ENCODE measurements at regions not wholly inside any gene's neighbourhood (a gene's known extent, or its start where the extent isn't known, plus 50 kb on each side); places are given as distances from the start of the nearest gene placed in this dataset.

DNA sequence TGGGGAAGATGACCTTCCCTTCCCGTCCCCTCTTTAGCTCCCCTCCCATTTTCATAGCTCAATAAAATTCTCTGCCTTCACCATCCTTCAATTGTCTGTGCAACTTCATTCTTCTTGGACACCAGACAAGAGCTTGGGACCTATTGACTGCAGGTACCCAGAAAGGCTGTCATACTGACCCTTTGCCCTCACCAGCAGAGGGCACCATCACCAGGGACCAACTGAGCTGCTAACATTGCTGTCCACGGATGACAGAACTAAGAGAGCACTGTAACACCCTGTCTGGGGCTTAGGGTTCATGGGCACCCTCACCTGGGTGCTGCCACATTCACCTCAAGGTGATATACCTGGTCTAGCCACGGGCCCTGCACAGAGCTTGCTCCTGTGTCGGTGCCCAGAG is 141.3 kb upstream of the VCX3B start:
- no peak for DNase-seq

DNA sequence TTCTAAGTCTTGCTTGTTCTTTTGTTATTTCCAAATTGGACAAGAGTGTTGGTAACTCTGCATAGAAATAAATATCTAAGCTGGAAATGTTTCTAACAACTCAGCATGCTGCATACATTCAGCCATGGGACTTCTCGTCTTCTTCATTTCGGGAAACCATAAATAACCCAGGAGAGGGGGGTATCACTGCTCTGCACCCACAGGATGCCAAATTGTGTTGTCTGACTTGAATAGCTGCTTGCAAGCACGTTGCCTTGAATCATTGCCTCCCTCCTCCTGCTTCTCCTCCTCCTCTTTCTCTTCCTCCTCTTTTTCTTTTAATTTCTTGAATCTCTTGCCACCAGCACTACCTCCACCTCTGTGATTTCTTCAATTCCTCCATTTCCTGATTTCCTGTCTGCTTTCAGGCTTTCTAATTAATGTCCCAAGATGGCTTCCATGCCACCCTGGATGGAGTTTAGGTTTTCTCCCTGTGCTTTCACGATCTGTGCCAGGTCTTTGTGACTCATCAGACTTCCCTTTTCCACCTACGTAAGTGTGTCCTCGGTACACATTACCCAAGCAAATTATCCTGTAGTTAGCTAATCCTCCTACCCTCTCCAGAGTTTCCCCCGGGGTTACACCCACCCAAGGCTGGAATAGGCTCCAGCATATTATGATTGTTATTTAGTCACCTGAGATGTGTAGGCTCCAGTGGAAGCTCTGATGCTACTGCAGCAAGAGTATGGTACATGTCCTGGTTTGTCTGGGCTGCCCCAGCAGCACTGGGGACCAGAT is 122.6 kb upstream of the VCX3B start:
- DNase-seq: no peak

DNA sequence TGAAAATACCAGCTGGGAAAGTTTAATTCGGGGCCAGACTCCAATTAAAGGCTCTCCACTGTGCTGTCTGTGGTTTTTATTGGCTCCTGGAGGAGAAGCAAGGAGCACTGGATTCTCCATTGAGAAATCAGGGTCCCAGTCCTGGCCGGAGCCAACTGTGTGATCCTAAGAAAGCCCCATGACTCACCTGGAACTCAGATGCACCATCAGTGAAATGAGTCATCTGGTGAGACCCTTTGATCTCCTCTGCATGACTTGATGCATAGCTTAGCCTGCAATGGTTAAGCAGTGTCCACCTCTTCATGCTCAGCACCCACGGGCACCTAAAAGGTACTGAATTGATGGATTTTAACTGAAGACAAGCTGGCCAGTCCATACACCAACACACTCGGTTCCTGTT is 119.2 kb upstream of the VCX3B start:
- no peak for DNase-seq

DNA sequence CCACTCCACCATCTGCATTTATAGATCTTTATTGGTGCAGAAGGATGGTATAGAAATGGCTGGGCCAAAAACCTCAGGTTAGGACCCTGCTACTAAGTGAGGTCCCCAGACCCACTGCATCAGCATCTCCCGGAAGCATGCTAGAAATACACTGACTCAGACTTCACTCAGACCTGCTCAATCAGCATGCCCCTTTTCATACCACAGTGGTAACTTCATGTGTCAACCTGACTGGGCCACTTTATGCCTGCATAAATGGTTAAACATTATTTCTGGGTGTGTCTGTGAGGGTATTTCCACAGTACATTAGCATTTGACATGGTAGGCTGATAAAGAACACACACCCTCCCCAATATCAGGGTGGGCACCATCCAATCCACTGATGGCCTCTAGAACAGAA is 118.6 kb upstream of the VCX3B start:
- no peak for DNase-seq

DNA sequence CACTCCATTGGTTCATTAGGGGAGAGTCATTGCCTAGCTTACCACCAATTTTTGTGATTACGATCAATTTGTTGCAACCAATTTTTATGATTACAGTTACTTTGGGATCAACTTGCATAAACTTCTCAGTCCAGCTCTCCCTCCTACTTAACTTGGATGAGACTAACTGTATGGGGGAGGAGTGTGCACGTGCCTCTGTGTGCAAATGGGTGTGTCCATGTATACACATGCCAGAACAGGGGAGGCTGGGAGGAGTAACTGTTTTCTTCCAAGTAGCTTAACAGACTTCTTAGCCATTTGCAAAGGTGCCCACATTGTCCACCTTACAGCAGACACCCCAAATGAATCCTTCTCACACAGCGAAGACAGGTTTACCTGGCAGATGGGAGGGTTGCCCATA is 117.7 kb upstream of the VCX3B start:
- no peak for DNase-seq

DNA sequence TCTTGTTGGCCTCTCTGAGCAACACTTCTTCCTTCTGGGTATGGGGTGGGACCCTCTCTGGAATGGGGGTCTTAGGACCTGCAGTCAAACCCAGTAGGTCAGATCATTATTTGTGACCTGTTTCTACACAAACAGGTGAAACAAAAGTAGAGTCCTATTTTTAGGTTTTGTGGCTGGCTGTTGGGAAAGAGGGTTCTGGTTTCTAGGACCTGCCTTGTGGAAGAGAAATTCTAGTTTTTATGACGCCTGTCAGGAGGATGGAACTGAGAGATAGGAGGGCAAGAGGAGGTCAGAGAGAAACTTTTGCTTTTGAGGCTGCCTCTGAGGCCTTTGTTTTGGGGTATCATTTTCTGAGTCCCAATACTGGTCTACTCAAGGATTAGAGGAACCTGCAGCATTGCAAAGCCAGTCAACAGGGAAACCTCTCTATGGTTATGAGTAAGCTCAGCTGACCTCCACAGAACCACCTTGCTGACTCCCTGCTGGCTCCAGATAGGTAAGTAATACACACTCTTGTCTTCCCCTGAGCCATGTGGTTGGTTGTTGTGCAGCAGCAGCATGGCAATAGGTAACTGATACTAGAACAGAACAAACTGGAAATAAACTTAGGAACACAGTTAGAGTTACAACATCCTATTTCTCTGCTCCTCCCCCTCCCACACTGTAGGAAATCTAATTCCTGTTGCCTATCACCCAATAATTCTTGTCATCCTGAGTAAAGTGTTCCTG is 114.7 kb upstream of the VCX3B start:
- DNase-seq: no peak

DNA sequence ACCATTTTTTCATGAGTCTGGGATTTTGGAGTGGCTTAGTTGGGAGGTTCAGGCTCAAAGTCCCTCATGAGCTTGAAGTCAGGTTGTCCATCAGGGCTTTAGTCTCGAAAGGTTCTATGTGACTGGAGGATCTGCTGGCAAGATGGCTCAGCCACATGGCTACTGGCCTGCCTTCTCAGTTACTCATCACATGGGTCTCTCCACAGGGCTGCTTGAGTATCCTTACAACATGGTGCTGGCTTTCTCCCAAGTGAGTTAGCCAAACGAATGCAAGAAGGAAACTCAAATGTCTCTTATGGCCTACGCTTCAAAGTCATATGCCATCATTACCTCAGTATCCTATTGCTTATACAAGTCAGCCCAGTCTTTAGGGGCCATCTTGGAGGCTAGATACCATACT is 106.3 kb upstream of the VCX3B start:
- no peak for DNase-seq

DNA sequence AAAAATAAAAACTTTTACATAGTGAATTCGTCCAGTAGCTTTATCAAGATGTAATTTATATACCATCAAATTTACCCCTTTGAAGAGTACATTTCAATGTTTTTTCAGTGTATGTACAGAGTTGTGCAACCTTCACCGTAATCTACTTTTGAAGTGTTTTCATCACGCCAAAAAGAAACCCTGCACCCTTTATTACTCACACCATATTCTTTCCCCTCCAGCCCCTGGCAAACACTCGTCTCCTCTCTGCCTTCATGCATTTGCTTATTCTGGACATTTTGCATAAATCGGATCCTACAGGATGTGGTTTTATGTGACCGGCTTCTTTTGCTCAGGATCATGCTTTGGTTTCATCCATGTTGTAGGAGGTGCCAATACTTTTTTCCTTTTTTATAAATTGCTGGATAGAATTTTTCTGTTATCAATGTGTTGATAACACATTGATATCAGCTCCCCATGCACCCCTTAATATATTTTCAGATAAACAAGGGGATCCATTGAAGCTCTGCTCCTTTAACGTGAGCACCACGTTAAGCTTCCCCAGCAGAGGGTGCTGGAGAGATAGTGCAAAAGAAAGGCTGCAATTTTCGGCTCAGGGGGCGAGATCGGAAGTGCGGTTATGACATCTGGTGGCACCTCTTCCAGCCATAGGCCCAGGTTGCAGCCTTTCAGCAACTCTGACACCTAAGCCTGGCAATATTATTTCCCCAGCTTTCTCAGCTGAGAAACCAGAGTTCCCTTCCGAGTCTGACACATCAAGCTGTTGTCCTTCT is 100.1 kb upstream of the VCX3B start:
- DNase-seq: no peak

DNA sequence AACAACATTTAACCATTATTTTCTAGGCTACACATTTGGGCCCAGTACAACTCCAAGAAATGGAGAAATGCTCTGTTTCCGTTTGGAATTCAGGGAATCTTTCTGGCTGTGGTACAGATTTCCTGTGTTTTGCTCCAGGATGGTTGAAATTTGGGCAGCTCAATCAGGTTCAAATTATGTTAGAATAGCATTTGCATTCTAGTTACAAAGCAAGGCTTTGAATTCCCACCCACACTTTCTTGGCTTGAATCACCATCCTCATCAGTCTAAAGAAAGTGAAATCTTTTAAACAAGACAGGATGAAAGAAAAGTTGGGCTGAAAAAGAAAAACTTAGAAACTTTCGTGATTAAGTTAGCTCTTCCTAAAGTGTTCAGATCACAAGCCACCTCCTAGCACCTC is 98.1 kb upstream of the VCX3B start:
- no peak for DNase-seq

DNA sequence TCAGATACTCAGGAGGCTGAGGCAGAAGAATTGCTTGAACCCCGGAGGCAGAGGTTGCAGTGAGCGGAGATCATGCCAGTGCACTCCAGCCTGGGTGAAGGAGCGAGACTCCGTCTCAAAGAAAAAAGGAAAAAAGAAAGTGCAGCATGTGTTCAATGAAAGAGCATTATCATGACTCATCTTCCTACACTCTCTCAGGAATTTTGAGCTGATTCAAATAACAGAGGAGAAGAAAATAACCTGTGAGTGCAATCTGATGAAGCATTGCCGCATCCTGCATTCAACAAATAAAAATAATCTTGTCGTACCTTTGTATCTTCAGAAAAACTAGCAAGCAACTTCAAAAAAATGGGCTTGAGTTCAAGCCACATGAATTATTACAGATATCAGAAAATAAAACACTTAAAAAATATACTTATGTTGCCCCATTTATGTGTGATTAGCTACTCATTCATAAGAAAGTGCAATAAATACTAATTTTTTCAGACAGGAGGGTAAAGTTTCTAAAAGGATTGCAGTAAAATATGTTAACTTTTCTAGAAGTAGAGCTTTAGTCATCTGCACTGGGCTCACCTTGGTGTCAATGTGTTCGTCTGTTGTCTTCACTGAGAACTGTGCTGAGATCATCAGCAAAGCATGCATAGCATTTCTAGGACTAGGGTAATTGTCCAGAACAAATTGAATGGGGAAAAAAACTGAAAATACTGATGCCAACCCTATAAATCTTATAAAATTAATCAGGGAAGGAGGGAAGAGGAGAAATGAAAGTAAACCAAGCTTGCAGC is 90.4 kb upstream of the VCX3B start:
- no peak for DNase-seq

DNA sequence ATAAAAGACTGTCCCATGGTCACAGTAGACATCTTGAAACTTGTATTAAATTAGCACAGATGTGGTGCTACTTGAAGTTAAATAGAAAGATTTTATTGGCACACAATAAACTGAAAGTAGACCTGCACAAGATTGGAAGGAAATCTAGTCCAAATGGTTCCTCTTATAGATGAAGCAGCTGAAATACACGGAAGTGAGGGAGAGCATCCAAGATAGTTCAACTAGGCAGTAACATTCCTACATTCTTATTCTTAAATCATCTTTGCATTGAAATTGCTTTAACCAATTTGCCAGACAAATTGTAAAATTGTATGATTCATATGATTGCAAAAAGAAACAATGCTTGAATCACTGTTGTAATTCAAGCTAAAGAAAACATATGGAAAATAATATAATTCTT is 87.6 kb upstream of the VCX3B start:
- no peak for DNase-seq

DNA sequence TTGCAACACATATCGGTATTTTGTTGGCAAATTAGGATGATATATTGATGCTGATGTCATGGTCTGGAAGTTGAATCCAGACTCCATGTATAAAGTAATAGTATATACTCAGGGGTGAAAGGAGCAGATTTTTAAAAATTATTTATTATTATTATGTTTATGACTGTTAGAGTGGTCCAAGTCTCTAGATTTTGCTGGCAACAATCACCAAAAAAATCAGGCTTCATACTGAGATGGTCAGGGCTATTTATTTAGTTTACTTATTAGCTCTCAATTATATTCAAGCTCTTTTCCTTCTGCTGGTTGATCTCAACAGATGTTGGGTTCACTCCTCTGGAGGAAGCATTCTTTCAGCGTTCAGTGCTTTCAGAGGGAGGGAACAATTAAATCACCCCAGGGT is 73.9 kb upstream of the VCX3B start:
- DNase-seq: no peak

DNA sequence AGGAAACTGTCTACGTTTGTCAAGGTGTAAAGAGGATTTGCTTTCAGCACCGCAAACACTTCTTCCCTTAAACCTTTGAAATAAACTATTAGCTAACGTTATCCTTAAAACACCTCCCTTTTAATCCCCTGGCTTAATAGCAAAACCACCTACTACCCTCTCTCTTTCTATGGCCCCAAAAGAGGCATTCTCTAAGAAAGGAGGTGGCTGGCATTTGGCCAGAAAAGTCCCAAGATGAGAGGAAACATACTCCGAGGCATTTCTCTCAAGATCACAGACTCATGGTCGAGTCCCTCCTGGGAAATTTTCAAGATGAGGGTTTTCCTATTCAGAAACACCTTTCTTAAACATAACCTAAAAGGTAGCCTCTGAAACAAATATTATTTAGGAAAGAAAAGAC is 60.6 kb upstream of the VCX3B start:
- no peak for DNase-seq

DNA sequence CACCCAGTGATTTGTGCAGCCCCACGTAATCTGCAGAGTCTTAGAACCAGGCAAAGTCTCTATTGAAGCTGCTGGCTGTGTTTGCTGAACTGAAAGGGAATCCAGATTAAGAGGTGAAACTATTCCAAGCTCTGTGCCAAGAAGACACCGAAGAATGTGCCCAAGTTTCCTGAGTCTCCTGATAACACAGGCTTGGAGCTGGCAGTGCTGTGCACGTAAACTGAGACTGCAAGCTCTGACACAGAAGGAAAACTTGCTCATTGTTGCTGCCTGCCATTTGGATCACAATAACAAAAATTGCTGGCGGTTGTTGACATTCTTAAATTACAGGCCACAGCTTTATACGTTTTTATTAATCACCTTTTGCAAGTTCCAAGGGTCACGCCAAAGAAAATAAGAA is 60.2 kb upstream of the VCX3B start:
- no peak for DNase-seq

DNA sequence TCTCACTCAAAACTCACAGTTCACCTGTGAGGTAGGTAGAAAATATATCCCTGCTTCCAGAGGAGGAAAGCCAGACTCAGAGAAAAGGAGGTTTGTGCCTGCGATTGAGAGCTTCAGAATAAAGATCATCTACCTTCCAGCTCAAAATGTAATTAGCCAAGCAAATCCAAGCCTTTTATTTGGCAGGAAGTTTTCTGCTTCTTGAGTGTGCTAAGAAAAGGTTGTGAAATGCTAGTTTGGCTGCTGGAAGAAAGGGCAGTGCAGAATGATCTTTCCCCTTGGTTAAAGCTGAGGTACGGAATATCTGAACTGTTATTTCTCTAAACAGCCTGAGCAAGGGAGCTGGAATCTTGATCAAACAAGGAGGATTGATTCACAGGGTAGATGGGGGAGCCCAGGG is 59.7 kb upstream of the VCX3B start:
- DNase-seq: no peak

DNA sequence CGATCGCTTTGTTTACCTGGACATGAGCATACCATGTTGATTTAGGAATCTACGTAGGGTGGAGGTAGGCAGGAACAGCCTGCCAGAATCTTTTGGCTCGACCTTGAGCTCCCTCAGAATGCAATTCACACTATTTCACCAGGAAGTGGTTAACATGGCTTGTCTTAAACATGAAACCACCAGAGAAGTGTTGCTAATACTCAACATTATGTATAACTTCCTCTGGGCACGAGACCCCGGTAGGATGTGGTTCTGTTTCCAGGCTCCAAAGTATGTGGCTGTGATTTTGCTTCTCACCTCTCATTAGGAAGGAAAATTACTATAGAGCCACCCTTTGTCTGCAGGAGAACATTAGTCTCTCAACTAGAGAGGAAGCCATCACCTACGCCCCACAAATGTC is 59.0 kb upstream of the VCX3B start:
- no peak for DNase-seq

DNA sequence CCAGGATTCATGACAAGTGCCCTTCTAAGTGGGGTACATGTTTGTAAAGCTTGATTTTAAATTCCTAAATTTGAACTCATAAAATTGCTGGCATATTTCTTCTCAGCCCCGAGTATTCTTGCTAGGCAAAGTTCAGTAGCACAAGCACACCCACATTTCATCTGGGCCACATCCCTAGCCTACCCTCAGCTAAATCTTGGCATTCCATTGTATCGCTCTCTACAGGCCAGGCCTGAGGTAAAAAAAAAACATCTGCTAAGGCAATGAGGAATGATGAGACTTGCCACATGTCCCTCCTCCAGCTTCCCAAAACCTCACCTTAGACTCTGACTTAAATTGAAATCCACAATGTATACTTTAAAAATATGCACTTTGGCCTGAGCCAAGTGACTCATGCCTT is 51.4 kb upstream of the VCX3B start:
- DNase-seq: no peak
